GM18502 (cell line): ENCODE measurements at regions not wholly inside any gene's neighbourhood (a gene's known extent, or its start where the extent isn't known, plus 50 kb on each side); places are given as distances from the start of the nearest gene placed in this dataset.
"Not testable (repeated sequence)": the region's sequence is repeated elsewhere in the genome, so short reads cannot be mapped to it uniquely, and the experiment has no call there.

Experiments
- ATAC-seq: cut with Tn5 transposase; IDR thresholded peaks from one replicate; pipeline ENCODE4 v1.9.1; 2021; ENCODE audit warnings: mild to moderate bottlenecking; ENCODE audit not compliant: unreplicated experiment, poor library complexity

GRCh38 chr1:65577278-65577677 is 156.8 kb downstream of the LEPR start:
- ATAC-seq, result no peak

GRCh38 chr1:65577982-65578381 is 157.5 kb downstream of the LEPR start:
- not testable (repeated sequence) for ATAC-seq

DNA sequence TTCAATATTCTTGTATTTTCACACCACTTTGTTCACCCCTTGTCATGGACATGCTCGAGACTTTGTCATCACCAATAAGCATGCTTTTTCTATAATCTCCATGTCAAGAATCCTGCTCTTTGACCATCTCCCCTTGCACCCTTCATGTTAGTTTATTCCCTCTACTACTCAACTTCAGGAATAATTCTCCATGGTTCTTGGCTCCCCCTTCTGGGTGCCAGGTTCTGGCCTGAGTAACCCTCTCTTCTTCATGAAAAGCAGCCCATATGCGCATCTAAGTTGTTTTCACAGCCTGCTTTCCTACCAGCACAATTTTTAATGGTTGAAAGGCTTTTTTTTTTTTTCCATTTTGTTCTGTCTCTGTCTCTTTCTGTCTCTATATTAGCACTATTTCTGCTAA is 160.7 kb downstream of the LEPR start:
- no peak for ATAC-seq

- no peak for ATAC-seq
Observed at GRCh38 chr1:65584399-65584798, 163.9 kb downstream of the LEPR start.

GRCh38 chr1:65590279-65590678 is 169.8 kb downstream of the LEPR start:
- ATAC-seq, result no peak

DNA sequence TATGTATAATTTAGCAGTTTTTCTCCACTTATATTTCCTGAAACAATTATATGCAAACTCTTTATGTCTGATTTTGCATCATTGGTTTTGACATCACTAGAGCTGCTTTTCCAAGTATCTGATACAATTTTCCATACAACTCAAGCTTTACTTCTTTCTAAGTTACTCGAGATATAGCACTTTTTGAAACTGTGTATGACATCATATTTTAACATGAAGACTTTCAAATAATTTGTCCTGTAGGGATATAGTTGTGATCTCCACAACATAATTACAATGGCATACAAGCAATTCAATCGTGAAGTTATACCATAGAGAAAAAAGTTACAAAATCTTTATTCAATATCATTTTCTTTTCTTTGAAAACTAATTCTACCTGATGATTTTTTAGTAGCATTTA is 173.0 kb downstream of the LEPR start:
- no peak for ATAC-seq

DNA sequence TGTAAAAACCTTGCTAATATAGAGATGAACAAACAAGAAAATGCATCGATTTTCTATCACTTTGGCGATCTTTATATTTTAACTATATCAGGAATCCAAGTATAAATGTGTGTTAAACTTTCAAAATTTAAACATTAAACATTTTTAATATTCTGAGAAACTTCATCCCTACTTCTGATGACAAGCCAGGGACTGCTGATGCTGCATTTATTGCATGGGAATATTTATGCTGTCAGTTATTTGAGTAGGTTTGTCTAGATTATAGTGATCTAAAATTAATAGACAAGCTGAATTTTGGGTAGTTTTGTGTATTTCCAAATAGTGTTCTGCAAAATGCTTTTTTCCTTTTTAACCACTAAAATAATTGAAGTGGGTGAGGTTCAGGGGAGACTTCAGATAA is 175.3 kb downstream of the LEPR start:
- ATAC-seq, result no peak

DNA sequence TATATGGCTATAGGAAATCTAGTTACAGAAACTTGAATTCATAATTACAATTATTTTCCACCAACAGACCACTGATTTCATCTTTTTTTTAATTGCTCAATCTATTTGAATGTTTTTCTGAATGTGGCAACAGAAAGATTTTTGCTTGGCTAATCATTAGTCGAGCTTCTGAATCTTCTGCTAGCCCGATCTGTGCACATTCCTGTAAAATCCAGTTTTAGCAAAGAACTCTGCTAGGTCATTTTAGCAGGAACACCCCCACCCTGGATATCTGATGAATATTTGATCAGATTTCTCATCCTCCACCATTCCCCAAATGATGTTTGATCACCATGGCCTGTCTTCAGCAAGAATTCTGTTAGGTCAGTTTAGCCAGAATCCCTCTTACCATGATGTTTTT is 176.3 kb downstream of the LEPR start:
- no peak for ATAC-seq

- no peak for ATAC-seq
Observed at GRCh38 chr1:65605621-65606020, 185.2 kb downstream of the LEPR start.

- no peak for ATAC-seq
Observed at GRCh38 chr1:65606426-65606825, 186.0 kb downstream of the LEPR start.

- no peak for ATAC-seq
Observed at GRCh38 chr1:65613884-65614283, 178.8 kb upstream of the PDE4B start.

GRCh38 chr1:65615859-65616258 is 176.8 kb upstream of the PDE4B start:
- ATAC-seq, result no peak

GRCh38 chr1:65621721-65622120 is 171.0 kb upstream of the PDE4B start:
- not testable (repeated sequence) for ATAC-seq

GRCh38 chr1:65623895-65624294 is 168.8 kb upstream of the PDE4B start:
- no peak for ATAC-seq

GRCh38 chr1:65625528-65625927 is 167.2 kb upstream of the PDE4B start:
- ATAC-seq, result no peak

DNA sequence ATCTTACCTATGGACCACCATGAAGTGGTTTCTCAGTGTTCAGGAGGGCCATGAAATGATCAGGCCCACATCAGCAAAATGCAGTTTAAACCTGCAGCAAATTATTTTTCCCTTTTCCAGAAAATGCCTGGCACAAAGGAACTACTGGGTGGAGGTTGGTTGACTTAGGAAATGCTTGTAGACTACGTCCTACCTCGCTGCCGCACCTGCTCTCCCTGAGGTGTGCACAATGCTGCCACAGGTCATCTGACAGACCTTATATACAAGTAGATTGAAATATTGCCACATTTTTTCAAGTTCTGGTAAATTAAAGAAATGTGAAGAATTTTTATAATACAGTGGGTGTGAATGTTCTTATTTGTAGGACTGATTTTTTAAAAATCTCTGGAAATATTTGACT is 166.7 kb upstream of the PDE4B start:
- ATAC-seq, result no peak

DNA sequence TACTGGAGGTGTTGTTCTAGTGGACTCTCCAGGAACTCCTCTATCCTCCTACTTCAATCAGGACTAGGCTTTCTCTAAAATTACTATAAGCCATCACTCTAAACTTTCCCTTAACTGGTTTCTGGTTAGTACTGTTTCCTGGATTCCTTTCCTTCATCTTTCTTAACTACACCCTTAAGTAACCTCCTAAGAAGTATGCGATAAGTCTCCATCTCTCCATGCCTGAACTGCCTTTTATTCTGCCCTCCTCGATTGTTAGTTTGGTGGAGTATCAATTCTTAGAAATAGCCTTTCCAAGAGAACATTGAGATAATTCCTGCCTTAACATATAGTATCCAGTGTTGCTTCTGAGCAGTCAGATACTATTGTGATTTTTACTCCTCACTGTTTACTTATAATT is 162.9 kb upstream of the PDE4B start:
- no peak for ATAC-seq

DNA sequence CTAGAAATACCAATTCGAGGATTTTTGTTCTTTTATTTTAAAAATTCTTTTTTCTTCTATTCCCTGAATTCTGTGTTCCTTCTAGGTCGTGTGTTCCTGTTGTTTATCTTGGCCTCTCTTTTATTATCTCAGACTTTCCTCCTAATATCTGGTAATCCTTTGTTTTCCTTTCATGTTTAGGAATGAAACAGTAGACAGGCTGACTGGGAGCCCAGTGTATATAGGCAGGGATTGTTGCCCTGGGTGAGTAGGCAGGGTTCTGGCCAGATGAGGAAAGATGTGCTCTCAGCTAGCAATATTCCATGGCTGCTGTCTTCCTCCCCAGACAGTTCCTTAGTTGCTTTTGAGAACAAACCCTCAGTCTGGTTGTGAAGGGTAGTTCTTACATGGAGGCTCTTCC is 161.8 kb upstream of the PDE4B start:
- no peak for ATAC-seq

DNA sequence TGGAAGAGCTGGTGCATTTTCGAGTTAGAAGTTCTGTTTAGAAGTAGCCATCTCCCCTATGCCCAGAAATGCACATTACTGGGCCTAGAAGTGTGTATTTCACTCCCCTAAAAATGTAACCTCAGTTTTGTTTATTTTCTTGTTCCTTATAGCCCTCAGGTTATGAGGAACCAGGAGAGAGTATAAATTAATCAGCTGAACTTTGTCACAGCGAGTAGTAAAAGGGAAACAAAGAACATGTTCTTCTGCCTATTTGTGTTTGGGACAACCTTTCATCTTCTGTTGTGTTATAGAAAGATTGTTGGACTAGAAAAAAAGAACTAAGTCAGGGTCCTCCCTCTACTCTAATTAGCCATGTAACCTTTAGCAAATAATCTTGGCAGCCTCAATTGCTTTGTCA is 160.5 kb upstream of the PDE4B start:
- ATAC-seq, result no peak

- no peak for ATAC-seq
Observed at GRCh38 chr1:65640046-65640445, 152.6 kb upstream of the PDE4B start.

- not testable (repeated sequence) for ATAC-seq
Observed at GRCh38 chr1:65649185-65649584, 143.5 kb upstream of the PDE4B start.

- no peak for ATAC-seq
Observed at GRCh38 chr1:65650682-65651081, 142.0 kb upstream of the PDE4B start.

DNA sequence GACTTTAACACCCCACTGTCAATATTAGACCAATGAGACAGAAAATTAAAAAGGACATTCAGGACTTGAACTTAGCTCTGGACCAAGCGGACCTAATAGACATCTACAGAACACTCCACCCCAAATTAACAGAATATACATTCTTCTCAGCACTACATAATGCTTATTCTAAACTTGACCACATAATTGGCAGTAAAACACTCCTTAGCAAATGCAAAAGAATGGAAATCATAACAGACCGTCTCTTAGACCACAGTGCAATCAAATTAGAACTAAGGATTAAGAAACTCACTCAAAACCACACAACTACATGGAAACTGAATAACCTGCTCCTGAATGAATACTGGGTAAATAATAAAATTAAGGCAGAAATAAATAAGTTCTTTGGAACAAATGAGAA is 138.2 kb upstream of the PDE4B start:
- not testable (repeated sequence) for ATAC-seq
